OCI-LY1 (cell line): ENCODE measurements at regions not wholly inside any gene's neighbourhood (a gene's known extent, or its start where the extent isn't known, plus 50 kb on each side); places are given as distances from the start of the nearest gene placed in this dataset.

Source experiments
- EZH2 ChIP-seq: fragments of 200-600 bp; sonication (generic), shearing (Covaris generic); IDR thresholded peaks from 2 replicates; pipeline ENCODE4 v1.8.0; 2017; ENCODE audit warnings: borderline replicate concordance, mixed run types, mild to moderate bottlenecking, antibody characterized with exemption, low read length, moderate library complexity, mixed read lengths
- TF ChIP-seq, protein P1 (sequence below): fragments of 200-600 bp; sonication (generic), shearing (Covaris generic); IDR thresholded peaks from 2 replicates; pipeline ENCODE4 v1.5.1; 2017; ENCODE audit warnings: mild to moderate bottlenecking, antibody characterized with exemption, low read length, moderate library complexity, mixed read lengths

DNA sequence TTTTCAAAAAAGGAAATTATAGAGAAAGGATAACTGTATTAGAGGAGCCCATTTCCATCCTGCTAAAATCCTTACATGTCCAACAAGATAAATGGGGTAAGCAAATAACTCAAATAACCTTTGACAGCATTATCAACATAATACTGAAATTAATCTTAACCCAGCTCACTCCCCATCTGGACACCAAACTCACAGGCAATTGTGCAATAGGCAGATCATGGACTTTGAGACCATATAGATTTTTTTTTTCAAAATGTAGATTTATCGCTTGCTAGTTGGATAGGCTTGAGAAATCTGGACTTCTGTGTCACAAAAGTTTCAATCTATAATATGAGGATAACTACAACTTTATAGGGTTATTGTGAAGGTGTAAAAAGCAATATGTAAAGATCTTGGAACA lies 134.4 kb upstream of the ASCC3 start:
- TF ChIP-seq, protein P1, sequence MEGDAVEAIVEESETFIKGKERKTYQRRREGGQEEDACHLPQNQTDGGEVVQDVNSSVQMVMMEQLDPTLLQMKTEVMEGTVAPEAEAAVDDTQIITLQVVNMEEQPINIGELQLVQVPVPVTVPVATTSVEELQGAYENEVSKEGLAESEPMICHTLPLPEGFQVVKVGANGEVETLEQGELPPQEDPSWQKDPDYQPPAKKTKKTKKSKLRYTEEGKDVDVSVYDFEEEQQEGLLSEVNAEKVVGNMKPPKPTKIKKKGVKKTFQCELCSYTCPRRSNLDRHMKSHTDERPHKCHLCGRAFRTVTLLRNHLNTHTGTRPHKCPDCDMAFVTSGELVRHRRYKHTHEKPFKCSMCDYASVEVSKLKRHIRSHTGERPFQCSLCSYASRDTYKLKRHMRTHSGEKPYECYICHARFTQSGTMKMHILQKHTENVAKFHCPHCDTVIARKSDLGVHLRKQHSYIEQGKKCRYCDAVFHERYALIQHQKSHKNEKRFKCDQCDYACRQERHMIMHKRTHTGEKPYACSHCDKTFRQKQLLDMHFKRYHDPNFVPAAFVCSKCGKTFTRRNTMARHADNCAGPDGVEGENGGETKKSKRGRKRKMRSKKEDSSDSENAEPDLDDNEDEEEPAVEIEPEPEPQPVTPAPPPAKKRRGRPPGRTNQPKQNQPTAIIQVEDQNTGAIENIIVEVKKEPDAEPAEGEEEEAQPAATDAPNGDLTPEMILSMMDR: no peak
- TF ChIP-seq EZH2: no peak
